ENCODE measurements at regions not wholly inside any gene's neighbourhood (a gene's known extent, or its start where the extent isn't known, plus 50 kb on each side); places are given as distances from the start of the nearest gene placed in this dataset.

GRCh38 chr11:119890466-119890865 lies 161.5 kb upstream of the NECTIN1 start:
- TF ChIP-seq POLR2A (IDR thresholded peaks at IDR 0.05) (no peak), CTCF (IDR thresholded peaks at IDR 0.05) (no peak)

All from Peyer's patch (tissue), 4 donors.